H9 (cell line): ENCODE measurements at regions not wholly inside any gene's neighbourhood (a gene's known extent, or its start where the extent isn't known, plus 50 kb on each side); places are given as distances from the start of the nearest gene placed in this dataset.

Experiments used
- DNase-seq: peaks from one replicate; pipeline ENCODE4 v3.0.0-alpha.2; 2017
- H2AFZ ChIP-seq: one replicate; pipeline ENCODE4 v1.6.1; 2013; ENCODE audit warnings: mild to moderate bottlenecking, low read length, control low read depth, moderate library complexity
- H2AK5ac ChIP-seq: 2 replicates; pipeline ENCODE4 v1.6.1; 2013; ENCODE audit warnings: low read length, control low read depth, mixed read lengths; ENCODE audit not compliant: insufficient read length
- H2BK120ac ChIP-seq: one replicate; pipeline ENCODE4 v1.6.1; 2013; ENCODE audit warnings: low read depth, mild to moderate bottlenecking, low read length, control low read depth, inconsistent platforms; ENCODE audit not compliant: poor library complexity, severe bottlenecking
- H2BK12ac ChIP-seq: 2 replicates; pipeline ENCODE4 v1.6.1; 2013; ENCODE audit warnings: low read length, control low read depth, mixed read lengths, low read depth; ENCODE audit not compliant: insufficient read length
- H2BK15ac ChIP-seq: 2 replicates; pipeline ENCODE4 v1.6.1; 2013; ENCODE audit warnings: low read depth, low read length, control low read depth
- H2BK20ac ChIP-seq: one replicate; pipeline ENCODE4 v1.6.1; 2013; ENCODE audit warnings: low read depth, mild to moderate bottlenecking, low read length, control low read depth, inconsistent platforms; ENCODE audit not compliant: poor library complexity, severe bottlenecking
- H2BK5ac ChIP-seq: 2 replicates; pipeline ENCODE4 v1.6.1; 2013; ENCODE audit warnings: low read length, control low read depth, mixed read lengths; ENCODE audit not compliant: insufficient read length
- H3K14ac ChIP-seq: 2 replicates; pipeline ENCODE4 v1.6.1; 2013; ENCODE audit warnings: low read length, control low read depth; ENCODE audit not compliant: insufficient read depth
- H3K18ac ChIP-seq: 2 replicates; pipeline ENCODE4 v1.6.1; 2013; ENCODE audit warnings: low read depth, mild to moderate bottlenecking, mixed read lengths, low read length, control low read depth; ENCODE audit not compliant: insufficient read length
- H3K23ac ChIP-seq: 2 replicates; pipeline ENCODE4 v1.6.1; 2013; ENCODE audit warnings: low read length, control low read depth, mixed read lengths, low read depth; ENCODE audit not compliant: insufficient read length
- H3K23me2 ChIP-seq: 2 replicates; pipeline ENCODE4 v1.6.1; 2013; ENCODE audit warnings: low read depth, mild to moderate bottlenecking, mixed read lengths, low read length, control low read depth; ENCODE audit not compliant: insufficient read length, poor library complexity, severe bottlenecking
- H3K27ac ChIP-seq: 2 replicates; pipeline ENCODE4 v1.5.1; 2013; ENCODE audit warnings: low read length, control low read depth, mixed read lengths, low read depth; ENCODE audit not compliant: insufficient read length
- H3K27me3 ChIP-seq: 2 replicates; pipeline ENCODE4 v1.6.1; 2013; ENCODE audit warnings: low read length, control low read depth, inconsistent platforms; ENCODE audit not compliant: insufficient read depth
- H3K4ac ChIP-seq: 2 replicates; pipeline ENCODE4 v1.6.1; 2013; ENCODE audit warnings: low read depth, mild to moderate bottlenecking, control low read depth, inconsistent platforms, low read length, moderate library complexity
- H3K4me1 ChIP-seq: 2 replicates; pipeline ENCODE4 v1.6.1; 2013; ENCODE audit warnings: low read length, control low read depth, inconsistent platforms; ENCODE audit not compliant: insufficient read depth
- H3K4me2 ChIP-seq: 2 replicates; pipeline ENCODE4 v1.6.1; 2013; ENCODE audit warnings: low read length, control low read depth, mixed read lengths; ENCODE audit not compliant: insufficient read length, insufficient read depth
- H3K56ac ChIP-seq: 2 replicates; pipeline ENCODE4 v1.6.1; 2013; ENCODE audit warnings: low read depth, mild to moderate bottlenecking, mixed read lengths, low read length, control low read depth; ENCODE audit not compliant: insufficient read length
- H3K79me1 ChIP-seq: 2 replicates; pipeline ENCODE4 v1.6.1; 2013; ENCODE audit warnings: low read depth, mild to moderate bottlenecking, moderate library complexity, low read length, control low read depth, inconsistent platforms; ENCODE audit not compliant: insufficient read depth, poor library complexity, severe bottlenecking
- H3K79me2 ChIP-seq: 2 replicates; pipeline ENCODE4 v1.6.1; 2013; ENCODE audit warnings: low read length, control low read depth, inconsistent platforms; ENCODE audit not compliant: insufficient read depth
- H3K9ac ChIP-seq: 2 replicates; pipeline ENCODE4 v1.6.1; 2013; ENCODE audit warnings: low read length, control low read depth, mixed read lengths; ENCODE audit not compliant: insufficient read length; ENCODE audit errors: extremely low read depth
- H3K9me3 ChIP-seq: one replicate; pipeline ENCODE4 v1.6.1; 2013; ENCODE audit warnings: low read depth, low read length, inconsistent platforms; ENCODE audit not compliant: control insufficient read depth
- H3T11ph ChIP-seq: one replicate; pipeline ENCODE4 v1.6.1; 2013; ENCODE audit warnings: mild to moderate bottlenecking, low read length, control low read depth, inconsistent platforms
- H4K20me1 ChIP-seq: one replicate; pipeline ENCODE4 v1.6.1; 2013; ENCODE audit not compliant: control insufficient read depth, insufficient read length, insufficient read depth
- H4K5ac ChIP-seq: 2 replicates; pipeline ENCODE4 v1.6.1; 2013; ENCODE audit warnings: low read depth, mild to moderate bottlenecking, mixed read lengths, low read length, control low read depth; ENCODE audit not compliant: insufficient read length
- H4K8ac ChIP-seq: replicated peaks from 2 replicates; pipeline ENCODE4 v1.6.1; 2013; ENCODE audit warnings: low read length, control low read depth, mixed read lengths, low read depth; ENCODE audit not compliant: insufficient read length
- H4K91ac ChIP-seq: 2 replicates; pipeline ENCODE4 v1.6.1; 2013; ENCODE audit warnings: low read depth, mild to moderate bottlenecking, moderate library complexity, mixed read lengths, low read length, control low read depth; ENCODE audit not compliant: insufficient read length
- H3K27ac Mint-ChIP-seq, 3 experiments: 2 replicates in 2 of 3; 3 replicates in 1 of 3; pipeline ENCODE4 v1.8.0; 2020 to 2021; ENCODE audit warnings: mixed read lengths in 3 of 3, mild to moderate bottlenecking in 1 of 3, moderate library complexity in 1 of 3
- H3K27me3 Mint-ChIP-seq: 2 replicates; pipeline ENCODE4 v1.8.0; 2021; ENCODE audit warnings: low read depth, mild to moderate bottlenecking, moderate library complexity, mixed read lengths
- H3K36me3 Mint-ChIP-seq, 3 experiments: 2 replicates in 2 of 3; 3 replicates in 1 of 3; pipeline ENCODE4 v1.8.0; 2020 to 2021; ENCODE audit warnings: low read depth in 3 of 3, mixed read lengths in 3 of 3; ENCODE audit not compliant: insufficient read depth in 1 of 3
- H3K4me1 Mint-ChIP-seq, 2 experiments: 2 replicates each; pipeline ENCODE4 v1.8.0; 2020; ENCODE audit warnings: mixed read lengths in 2 of 2
- H3K4me3 Mint-ChIP-seq, 2 experiments: 2 replicates in 1 of 2; 3 replicates in 1 of 2; pipeline ENCODE4 v1.8.0; 2020 to 2021; ENCODE audit warnings: mild to moderate bottlenecking in 2 of 2, mixed read lengths in 2 of 2, moderate library complexity in 1 of 2
- H3K9me3 Mint-ChIP-seq, 2 experiments: 2 replicates in 1 of 2; 3 replicates in 1 of 2; pipeline ENCODE4 v1.8.0; 2020; ENCODE audit warnings: mild to moderate bottlenecking in 2 of 2, mixed read lengths in 2 of 2, moderate library complexity in 1 of 2
- CTCF ChIP-seq: fragments of 200-600 bp; sonication (generic); conservative IDR thresholded peaks from 3 replicates; pipeline ENCODE4 v1.8.0; 2021; ENCODE audit warnings: antibody characterized with exemption, mild to moderate bottlenecking
- WGBS: extraction: QIAGEN DNeasy Blood & Tissue Kit; methylation state at CpG from one replicate; pipeline ENCODE4 v1.1.7; 2013; ENCODE audit warnings: missing lambda C conversion rate, low lambda C conversion rate, mixed read lengths; ENCODE audit not compliant: insufficient read length; ENCODE audit errors: extremely low coverage; 5-methylcytosine and 5-hydroxymethylcytosine counted together

- Histone ChIP-seq H4K8ac (no peak overlapping the region), H4K5ac (no peak overlapping the region), H2BK120ac (no peak overlapping the region), H3K18ac (no peak overlapping the region), H3K23me2 (no peaks in the 10 kb centered on the region), H2BK12ac (no peak overlapping the region), H3K27ac (no peak overlapping the region), H3K4ac (no peak overlapping the region), H4K20me1 (no peaks in the 10 kb centered on the region), H2BK5ac (no peak overlapping the region), H3K56ac (no peak overlapping the region), H2AFZ (no peak overlapping the region), H2AK5ac (no peak overlapping the region), H3K4me2 (no peak overlapping the region), H3K79me1 (no peaks in the 10 kb centered on the region), H3K27me3 (no peaks in the 10 kb centered on the region), H3K9ac (no peak overlapping the region), H3K9me3 (no peaks in the 10 kb centered on the region), H4K91ac (no peak overlapping the region), H3K79me2 (no peaks in the 10 kb centered on the region), H3K23ac (no peak overlapping the region), H3K14ac (no peak overlapping the region), H2BK15ac (no peak overlapping the region), H3K4me1 (peaks cover 4% of the 10 kb centered on the region; the same call in 1 of the 2 replicates), H3T11ph (no peak overlapping the region), H2BK20ac (no peak overlapping the region)
- H3K27me3 Mint-ChIP-seq = no peaks in the 10 kb centered on the region
- TF ChIP-seq CTCF = no peak
- H3K36me3 Mint-ChIP-seq = peaks cover 0 to 7% (median 5%) of the 10 kb centered on the region in 3 experiments; a peak in 5 of 7 replicates
- DNase-seq = no peak
- H3K9me3 Mint-ChIP-seq = peaks cover 10 to 12% of the 10 kb centered on the region in 2 experiments
- H3K4me3 Mint-ChIP-seq = no peak overlapping the region
- H3K27ac Mint-ChIP-seq = no peak overlapping the region
- no CpG with 5 or more reads among the region's 3 CpGs for WGBS
- H3K4me1 Mint-ChIP-seq = peaks cover 11 to 13% of the 10 kb centered on the region in 2 experiments
These were observed 313.3 kb downstream of the SEC16B start for GRCh38 chr1:177656598-177656997.
